HG02938 (cell line): ENCODE measurements at regions not wholly inside any gene's neighbourhood (a gene's known extent, or its start where the extent isn't known, plus 50 kb on each side); places are given as distances from the start of the nearest gene placed in this dataset.
A peak's percentile ranks its signal among the peaks of the same experiment; 100 is the strongest.
"Not testable (repeated sequence)": the region's sequence is repeated elsewhere in the genome, so short reads cannot be mapped to it uniquely, and the experiment has no call there.

Experiments used
- ATAC-seq: cut with Tn5 transposase; IDR thresholded peaks from one replicate; pipeline ENCODE4 v1.9.1; 2021; ENCODE audit warnings: mild to moderate bottlenecking, moderate library complexity; ENCODE audit not compliant: unreplicated experiment

GRCh38 chr9:39663020-39663419, 307.6 kb downstream of the SPATA31A1 start:
- not testable (repeated sequence) for ATAC-seq

DNA sequence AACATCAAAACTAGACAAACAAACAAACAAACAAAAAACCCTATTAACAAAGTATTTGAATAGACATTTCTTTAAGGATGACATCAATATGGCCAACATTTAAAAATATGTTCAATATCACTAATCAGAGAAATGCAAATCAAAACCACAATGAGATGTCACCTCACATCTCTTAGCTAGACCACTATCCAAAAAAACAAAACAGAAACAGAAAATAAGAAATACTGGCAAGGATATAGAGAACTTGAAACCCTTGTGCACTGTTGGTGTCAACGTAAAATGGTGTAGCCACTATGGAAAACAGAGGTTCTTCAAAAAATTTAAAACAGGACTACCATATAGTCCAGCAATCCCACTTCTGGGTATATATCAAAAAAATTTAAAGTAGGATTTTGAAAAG, 308.2 kb downstream of the SPATA31A1 start:
- ATAC-seq, result peak; percentile 88

DNA sequence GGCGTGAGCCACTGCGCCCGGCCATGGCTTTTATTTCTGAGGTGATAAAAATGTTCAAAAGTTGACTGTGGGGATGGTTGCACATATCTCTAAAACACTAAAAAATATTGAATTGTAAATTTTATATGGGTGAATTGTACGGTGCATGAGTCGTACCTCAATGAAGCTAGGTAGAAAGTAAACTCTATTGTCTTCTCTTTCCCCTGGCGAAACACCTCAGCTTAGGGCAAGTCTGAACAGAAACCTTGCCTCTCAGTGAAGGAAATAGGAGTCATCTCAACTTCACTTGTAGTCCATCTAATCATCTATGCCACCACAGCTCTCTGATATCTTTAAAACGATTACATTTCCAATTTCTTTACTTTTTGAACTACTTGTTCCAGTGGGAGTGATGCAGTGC, 309.6 kb downstream of the SPATA31A1 start:
- not testable (repeated sequence) for ATAC-seq

DNA sequence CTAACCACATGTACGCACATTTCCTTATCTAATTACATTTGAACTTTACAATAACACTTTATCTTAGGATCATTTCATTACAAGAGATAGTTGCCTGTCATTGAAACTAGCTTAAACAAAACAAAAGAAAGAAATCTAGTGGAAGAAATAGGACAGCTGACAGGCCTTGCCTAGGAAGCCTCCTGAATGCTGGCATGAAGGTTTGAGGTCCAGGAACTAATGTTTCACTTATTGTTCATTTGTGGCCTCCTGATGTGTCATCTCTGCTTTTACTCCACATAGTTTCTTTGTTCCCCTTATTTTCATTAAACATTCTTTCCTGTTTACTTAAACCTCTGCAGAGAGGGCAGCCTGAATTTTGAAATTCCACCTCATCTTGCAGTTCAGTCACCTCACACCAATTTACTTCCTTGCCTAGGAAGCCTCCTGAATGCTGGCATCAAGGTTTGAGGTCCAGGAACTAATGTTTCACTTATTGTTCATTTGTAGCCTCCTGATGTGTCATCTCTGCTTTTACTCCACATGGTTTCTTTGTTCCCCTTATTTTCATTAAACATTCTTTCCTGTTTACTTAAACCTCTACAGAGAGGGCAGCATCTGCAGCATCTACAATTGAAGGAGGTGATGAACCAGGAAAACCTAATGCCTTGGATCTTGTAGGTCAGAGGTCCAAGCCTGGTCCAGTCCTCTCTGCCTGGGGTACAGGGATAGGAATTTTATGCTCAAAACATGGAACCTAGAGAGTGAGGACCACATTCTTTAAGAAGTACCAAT, 319.2 kb downstream of the SPATA31A1 start:
- ATAC-seq, result not testable (repeated sequence)

DNA sequence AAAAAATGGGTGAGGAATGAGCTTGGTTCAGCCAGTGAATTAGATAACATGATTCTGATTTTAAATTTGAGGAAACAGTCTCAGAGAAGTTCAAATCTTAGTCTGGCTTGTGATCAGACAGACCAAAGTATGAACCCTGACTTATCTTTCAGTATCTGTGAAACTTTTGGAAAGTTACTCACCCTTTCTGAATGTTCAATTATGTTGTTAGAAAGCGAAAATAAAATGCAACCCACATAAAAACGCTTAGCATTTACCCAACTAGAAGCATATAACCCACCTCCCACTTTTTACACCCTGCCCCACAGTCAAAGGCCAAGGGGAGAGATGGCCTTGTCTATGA, 319.7 kb downstream of the SPATA31A1 start:
- not testable (repeated sequence) for ATAC-seq

DNA sequence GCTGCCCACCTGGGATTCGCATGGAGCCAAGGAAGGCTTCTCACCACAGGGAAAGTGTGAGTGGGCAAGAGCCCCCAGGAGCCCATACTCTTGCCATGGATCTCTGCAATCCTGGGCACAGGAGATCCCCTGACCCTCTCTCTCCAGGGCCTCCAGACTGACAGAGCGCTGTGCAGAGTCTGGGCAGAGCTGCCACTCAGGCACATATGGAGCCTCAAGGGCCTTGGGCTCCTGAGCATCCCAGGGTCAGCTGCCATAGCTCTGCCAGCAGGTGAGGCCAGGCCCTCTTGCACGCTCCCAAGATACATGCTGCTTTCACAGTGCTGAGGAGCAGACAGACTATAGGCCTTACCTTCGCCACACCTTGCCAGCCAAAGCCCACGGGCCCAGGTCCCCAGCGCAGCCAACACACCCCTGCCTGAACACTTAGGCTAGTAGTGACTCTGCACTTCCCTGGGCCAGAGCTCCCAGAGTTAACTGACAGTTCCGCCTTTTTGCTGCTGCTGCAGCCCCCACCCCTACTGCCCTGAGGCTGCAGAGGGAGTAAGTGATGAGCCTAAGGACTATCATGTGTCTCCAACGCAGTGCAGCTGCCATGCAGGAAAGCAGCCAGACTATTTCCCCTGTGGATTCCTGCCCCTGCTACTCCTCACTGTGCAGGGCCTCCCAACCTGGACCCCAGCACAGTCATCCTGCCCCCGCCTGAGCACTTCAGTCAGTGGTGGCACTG, 323.2 kb downstream of the SPATA31A1 start:
- not testable (repeated sequence) for ATAC-seq

GRCh38 chr9:39680694-39681401, 325.4 kb downstream of the SPATA31A1 start:
- ATAC-seq, result not testable (repeated sequence)

DNA sequence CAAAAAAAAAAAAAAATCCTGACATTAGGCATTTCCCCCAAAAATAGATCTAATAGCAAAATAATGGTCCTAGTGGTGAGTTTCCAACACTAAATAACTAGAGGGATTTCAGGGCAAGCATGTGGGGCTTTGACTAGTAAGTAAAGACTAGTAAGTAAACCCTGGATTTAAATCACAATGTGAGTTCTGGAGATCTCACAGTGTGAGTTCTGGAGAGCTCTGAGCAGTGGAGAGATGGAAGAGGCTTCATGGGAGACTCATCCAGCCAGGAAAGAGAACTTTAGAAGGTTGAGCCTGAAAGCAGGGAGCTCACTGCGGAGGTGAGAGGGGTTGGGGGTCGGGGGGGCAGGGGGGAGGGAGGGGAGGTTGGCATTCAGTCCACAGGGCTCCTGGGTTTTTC, 373.4 kb downstream of the SPATA31A1 start:
- not testable (repeated sequence) for ATAC-seq

- not testable (repeated sequence) for ATAC-seq
Observed at GRCh38 chr9:39744898-39745297, 389.4 kb downstream of the SPATA31A1 start.

- not testable (repeated sequence) for ATAC-seq
Observed at GRCh38 chr9:39775570-39775969, 420.1 kb downstream of the SPATA31A1 start.

GRCh38 chr9:39791356-39791755, 435.9 kb downstream of the SPATA31A1 start:
- peak; percentile 99 for ATAC-seq

DNA sequence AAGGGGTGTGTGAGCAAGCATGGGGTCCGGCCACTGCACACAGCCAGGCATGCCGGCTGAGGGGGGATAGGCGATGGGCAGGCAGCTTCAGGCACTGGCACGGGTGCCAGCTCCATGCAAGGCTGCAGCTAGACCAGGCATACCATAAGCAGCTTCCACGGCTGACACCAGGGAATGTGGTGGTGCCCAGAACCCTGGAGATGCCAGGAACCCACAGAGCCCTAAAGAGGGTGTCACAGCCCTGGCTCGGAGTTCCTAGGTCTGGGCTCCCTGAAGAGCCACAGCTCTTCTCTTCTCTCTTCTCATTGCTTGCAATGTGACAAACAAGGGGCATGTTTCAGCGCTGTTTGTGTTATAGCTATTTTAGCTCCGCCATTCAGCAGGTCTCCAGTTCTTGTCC, 442.5 kb downstream of the SPATA31A1 start:
- ATAC-seq, result not testable (repeated sequence)

GRCh38 chr9:39799252-39799651, 443.8 kb downstream of the SPATA31A1 start:
- ATAC-seq, result not testable (repeated sequence)

DNA sequence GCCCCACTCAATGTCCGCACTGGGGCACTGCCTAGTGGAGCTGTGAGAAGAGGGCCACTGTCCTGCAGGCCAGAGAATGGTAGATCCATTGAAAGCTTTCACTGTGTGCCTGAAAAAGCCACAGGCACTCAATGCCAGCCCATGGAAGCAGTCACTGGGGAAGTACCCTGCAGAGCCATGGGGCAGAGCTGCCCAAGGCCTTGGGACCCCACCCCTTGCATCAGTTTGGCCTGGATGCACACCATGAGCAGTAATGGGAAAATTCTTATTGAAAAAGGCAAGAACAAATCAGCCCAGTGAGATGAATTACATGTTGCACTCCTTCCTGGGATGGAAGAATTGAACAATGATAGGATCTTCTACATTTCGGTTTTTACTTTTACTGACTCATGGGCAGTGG, 447.1 kb downstream of the SPATA31A1 start:
- not testable (repeated sequence) for ATAC-seq

- ATAC-seq, result peak; percentile 91
Observed at GRCh38 chr9:39809401-39810226, 454.1 kb downstream of the SPATA31A1 start.

- not testable (repeated sequence) for ATAC-seq
Observed at GRCh38 chr9:39810401-39810800, 454.9 kb downstream of the SPATA31A1 start.

- ATAC-seq, result not testable (repeated sequence)
Observed at GRCh38 chr9:39811615-39812014, 456.1 kb downstream of the SPATA31A1 start.

DNA sequence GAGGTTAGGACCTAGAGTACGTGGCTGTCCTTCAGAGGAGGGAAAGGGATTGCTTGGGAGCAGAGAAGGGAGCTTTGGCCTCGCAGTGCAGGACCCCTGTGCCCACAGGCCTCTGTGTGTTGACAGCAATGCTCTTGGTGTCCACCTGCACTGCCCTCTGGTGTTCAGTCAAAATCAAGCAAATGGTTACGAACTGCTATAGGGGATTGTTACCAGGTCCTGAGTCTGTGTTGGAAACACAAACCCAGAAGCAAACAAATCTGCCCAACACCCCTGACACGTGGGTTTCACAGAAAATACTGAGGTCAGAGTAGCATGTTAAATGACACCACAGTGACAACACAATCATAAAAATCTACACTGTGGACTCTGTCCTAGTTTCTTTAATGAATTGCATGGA, 473.0 kb downstream of the SPATA31A1 start:
- ATAC-seq, result not testable (repeated sequence)
